SK-N-SH (cell line): ENCODE measurements at regions not wholly inside any gene's neighbourhood (a gene's known extent, or its start where the extent isn't known, plus 50 kb on each side); places are given as distances from the start of the nearest gene placed in this dataset.

ENCODE experiments used
- CHD2 ChIP-seq: fragments of 150-350 bp; IDR thresholded peaks from 2 replicates; pipeline ENCODE4 v1.6.1; 2018; ENCODE audit warnings: low read length; ENCODE audit not compliant: partially characterized antibody
- EP300 ChIP-seq, 2 experiments: IDR thresholded peaks; 2 replicates each; pipeline versions ENCODE4 v1.4.0 to v1.6.1; 2012; ENCODE audit warnings: borderline replicate concordance in 1 of 2, low read depth in 1 of 2, low read length in 1 of 2
- EZH2phosphoT487 ChIP-seq: fragments of 200-600 bp; sonication (generic); IDR thresholded peaks from 2 replicates; pipeline ENCODE4 v1.6.1; 2017; ENCODE audit warnings: low read depth, mixed run types, mild to moderate bottlenecking, antibody characterized with exemption, moderate library complexity, borderline replicate concordance
- FOXM1 ChIP-seq: IDR thresholded peaks from 2 replicates; pipeline ENCODE4 v1.4.0; 2012; ENCODE audit warnings: low read depth, mild to moderate bottlenecking
- MEF2A ChIP-seq: IDR thresholded peaks from 2 replicates; pipeline ENCODE4 v1.4.0; 2012; ENCODE audit warnings: low read depth, borderline replicate concordance
- MXI1 ChIP-seq: IDR thresholded peaks from 2 replicates; pipeline ENCODE4 v1.6.1; 2012; ENCODE audit warnings: mild to moderate bottlenecking, low read depth, low read length, improper control_type of control experiment
- NRF1 ChIP-seq: IDR thresholded peaks from 2 replicates; pipeline ENCODE4 v1.6.1; 2012; ENCODE audit warnings: low read depth, mild to moderate bottlenecking, low read length
- RFX5 ChIP-seq: IDR thresholded peaks from 2 replicates; pipeline ENCODE4 v1.6.1; 2012; ENCODE audit warnings: mild to moderate bottlenecking, improper control_type of control experiment, low read length
- TEAD4 ChIP-seq: IDR thresholded peaks from 2 replicates; pipeline ENCODE4 v1.4.0; 2012; ENCODE audit warnings: mild to moderate bottlenecking, borderline replicate concordance; ENCODE audit not compliant: insufficient read depth
- YY1 ChIP-seq: IDR thresholded peaks from 2 replicates; pipeline ENCODE4 v1.4.0; 2012; ENCODE audit warnings: low read depth, mild to moderate bottlenecking
- TF ChIP-seq, protein P1 (sequence below): fragments of 200-600 bp; sonication (generic); IDR thresholded peaks from 2 replicates; pipeline ENCODE4 v1.6.1; 2017; ENCODE audit warnings: antibody characterized with exemption, mild to moderate bottlenecking, moderate library complexity
- TF ChIP-seq, protein P2 (sequence below): IDR thresholded peaks from 2 replicates; pipeline ENCODE4 v1.4.0; 2012; ENCODE audit warnings: low read depth, borderline replicate concordance
- TF ChIP-seq, protein P3 (sequence below): IDR thresholded peaks from 2 replicates; pipeline ENCODE4; 2012
- TF ChIP-seq, protein P4 (sequence below): IDR thresholded peaks from 2 replicates; pipeline ENCODE4 v1.6.1; 2012; ENCODE audit warnings: mild to moderate bottlenecking, low read depth, low read length, moderate library complexity

DNA sequence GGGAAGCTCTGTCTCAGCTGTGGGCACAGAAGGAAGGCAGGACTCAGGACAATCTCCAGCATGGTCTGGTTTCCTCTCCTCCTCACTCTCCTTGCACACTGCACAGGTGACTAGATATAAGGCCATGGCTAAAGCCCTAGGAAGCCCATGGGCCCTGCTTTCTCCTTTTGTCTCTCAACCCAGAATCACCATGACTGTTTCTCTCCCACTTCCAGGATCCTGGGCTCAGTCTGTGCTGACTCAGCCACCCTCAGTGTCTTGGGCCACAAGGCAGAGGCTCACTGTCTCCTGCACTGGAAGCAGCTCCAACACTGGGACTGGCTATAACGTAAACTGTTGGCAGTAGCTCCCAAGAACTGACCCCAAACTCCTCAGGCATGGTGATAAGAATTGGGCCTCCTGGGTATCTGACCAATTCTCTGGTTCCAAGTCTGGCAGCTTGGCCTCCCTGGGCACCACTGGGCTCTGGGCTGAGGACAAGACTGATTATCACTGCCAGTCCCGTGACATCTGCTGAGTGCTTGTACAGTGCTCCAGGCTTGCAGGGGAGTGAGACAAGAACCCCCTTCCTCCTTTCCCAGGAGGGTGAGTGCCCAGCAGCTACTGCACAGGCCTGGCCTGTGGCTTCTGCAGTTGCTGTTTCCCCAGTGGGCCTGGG, 104.0 kb upstream of the TOP3B start:
- no peak for TF ChIP-seq EP300 (IDR thresholded peaks at IDR 0.05; ENCODE audit: borderline replicate concordance in 1 of 2, low read depth in 1 of 2, low read length in 1 of 2)
- TF ChIP-seq TEAD4 = no peak
- TF ChIP-seq, protein P1, sequence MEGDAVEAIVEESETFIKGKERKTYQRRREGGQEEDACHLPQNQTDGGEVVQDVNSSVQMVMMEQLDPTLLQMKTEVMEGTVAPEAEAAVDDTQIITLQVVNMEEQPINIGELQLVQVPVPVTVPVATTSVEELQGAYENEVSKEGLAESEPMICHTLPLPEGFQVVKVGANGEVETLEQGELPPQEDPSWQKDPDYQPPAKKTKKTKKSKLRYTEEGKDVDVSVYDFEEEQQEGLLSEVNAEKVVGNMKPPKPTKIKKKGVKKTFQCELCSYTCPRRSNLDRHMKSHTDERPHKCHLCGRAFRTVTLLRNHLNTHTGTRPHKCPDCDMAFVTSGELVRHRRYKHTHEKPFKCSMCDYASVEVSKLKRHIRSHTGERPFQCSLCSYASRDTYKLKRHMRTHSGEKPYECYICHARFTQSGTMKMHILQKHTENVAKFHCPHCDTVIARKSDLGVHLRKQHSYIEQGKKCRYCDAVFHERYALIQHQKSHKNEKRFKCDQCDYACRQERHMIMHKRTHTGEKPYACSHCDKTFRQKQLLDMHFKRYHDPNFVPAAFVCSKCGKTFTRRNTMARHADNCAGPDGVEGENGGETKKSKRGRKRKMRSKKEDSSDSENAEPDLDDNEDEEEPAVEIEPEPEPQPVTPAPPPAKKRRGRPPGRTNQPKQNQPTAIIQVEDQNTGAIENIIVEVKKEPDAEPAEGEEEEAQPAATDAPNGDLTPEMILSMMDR = no peak
- TF ChIP-seq YY1 = no peak
- TF ChIP-seq FOXM1 = no peak
- TF ChIP-seq MXI1 = no peak
- no peak for TF ChIP-seq EZH2phosphoT487
- TF ChIP-seq CHD2 = no peak
- TF ChIP-seq, protein P2, sequence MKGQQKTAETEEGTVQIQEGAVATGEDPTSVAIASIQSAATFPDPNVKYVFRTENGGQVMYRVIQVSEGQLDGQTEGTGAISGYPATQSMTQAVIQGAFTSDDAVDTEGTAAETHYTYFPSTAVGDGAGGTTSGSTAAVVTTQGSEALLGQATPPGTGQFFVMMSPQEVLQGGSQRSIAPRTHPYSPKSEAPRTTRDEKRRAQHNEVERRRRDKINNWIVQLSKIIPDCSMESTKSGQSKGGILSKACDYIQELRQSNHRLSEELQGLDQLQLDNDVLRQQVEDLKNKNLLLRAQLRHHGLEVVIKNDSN = no peak
- TF ChIP-seq, protein P3, sequence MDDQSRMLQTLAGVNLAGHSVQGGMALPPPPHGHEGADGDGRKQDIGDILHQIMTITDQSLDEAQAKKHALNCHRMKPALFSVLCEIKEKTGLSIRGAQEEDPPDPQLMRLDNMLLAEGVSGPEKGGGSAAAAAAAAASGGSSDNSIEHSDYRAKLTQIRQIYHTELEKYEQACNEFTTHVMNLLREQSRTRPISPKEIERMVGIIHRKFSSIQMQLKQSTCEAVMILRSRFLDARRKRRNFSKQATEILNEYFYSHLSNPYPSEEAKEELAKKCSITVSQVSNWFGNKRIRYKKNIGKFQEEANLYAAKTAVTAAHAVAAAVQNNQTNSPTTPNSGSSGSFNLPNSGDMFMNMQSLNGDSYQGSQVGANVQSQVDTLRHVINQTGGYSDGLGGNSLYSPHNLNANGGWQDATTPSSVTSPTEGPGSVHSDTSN = no peak
- TF ChIP-seq RFX5 = no peak
- TF ChIP-seq, protein P4, sequence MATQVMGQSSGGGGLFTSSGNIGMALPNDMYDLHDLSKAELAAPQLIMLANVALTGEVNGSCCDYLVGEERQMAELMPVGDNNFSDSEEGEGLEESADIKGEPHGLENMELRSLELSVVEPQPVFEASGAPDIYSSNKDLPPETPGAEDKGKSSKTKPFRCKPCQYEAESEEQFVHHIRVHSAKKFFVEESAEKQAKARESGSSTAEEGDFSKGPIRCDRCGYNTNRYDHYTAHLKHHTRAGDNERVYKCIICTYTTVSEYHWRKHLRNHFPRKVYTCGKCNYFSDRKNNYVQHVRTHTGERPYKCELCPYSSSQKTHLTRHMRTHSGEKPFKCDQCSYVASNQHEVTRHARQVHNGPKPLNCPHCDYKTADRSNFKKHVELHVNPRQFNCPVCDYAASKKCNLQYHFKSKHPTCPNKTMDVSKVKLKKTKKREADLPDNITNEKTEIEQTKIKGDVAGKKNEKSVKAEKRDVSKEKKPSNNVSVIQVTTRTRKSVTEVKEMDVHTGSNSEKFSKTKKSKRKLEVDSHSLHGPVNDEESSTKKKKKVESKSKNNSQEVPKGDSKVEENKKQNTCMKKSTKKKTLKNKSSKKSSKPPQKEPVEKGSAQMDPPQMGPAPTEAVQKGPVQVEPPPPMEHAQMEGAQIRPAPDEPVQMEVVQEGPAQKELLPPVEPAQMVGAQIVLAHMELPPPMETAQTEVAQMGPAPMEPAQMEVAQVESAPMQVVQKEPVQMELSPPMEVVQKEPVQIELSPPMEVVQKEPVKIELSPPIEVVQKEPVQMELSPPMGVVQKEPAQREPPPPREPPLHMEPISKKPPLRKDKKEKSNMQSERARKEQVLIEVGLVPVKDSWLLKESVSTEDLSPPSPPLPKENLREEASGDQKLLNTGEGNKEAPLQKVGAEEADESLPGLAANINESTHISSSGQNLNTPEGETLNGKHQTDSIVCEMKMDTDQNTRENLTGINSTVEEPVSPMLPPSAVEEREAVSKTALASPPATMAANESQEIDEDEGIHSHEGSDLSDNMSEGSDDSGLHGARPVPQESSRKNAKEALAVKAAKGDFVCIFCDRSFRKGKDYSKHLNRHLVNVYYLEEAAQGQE = no peak
- no peak for TF ChIP-seq NRF1
- no peak for TF ChIP-seq MEF2A
